AML-193 (cell line): ENCODE measurements at regions not wholly inside any gene's neighbourhood (a gene's known extent, or its start where the extent isn't known, plus 50 kb on each side); places are given as distances from the start of the nearest gene placed in this dataset.
"Not testable (repeated sequence)": the region's sequence is repeated elsewhere in the genome, so short reads cannot be mapped to it uniquely, and the experiment has no call there.

Source experiments
- DNase-seq, 2 experiments: peaks; one replicate each; lab custom pipeline; 2025; lab: John Stamatoyannopoulos, UW

- DNase-seq: no peak
Observed at GRCh38 chr10:33067917-33068316, 109.9 kb upstream of the ITGB1 start.

- DNase-seq: no peak
Observed at GRCh38 chr10:33067481-33067880, 109.5 kb upstream of the ITGB1 start.

- DNase-seq: no peak
Observed at GRCh38 chr10:33066558-33067236, 108.7 kb upstream of the ITGB1 start.

GRCh38 chr10:33065111-33065510, 107.1 kb upstream of the ITGB1 start:
- no peak for DNase-seq

GRCh38 chr10:33064706-33065105, 106.7 kb upstream of the ITGB1 start:
- DNase-seq: no peak

GRCh38 chr10:33057620-33058019, 99.6 kb upstream of the ITGB1 start:
- DNase-seq: no peak

- no peak for DNase-seq
Observed at GRCh38 chr10:33056828-33057596, 99.0 kb upstream of the ITGB1 start.

GRCh38 chr10:33055625-33056024, 97.6 kb upstream of the ITGB1 start:
- no peak for DNase-seq

GRCh38 chr10:33052915-33053810, 95.1 kb upstream of the ITGB1 start:
- DNase-seq: no peak

GRCh38 chr10:33052263-33052875, 94.3 kb upstream of the ITGB1 start:
- DNase-seq: no peak

GRCh38 chr10:33049963-33050920, 92.2 kb upstream of the ITGB1 start:
- DNase-seq: not testable (repeated sequence)

- DNase-seq: no peak
Observed at GRCh38 chr10:33048223-33048622, 90.2 kb upstream of the ITGB1 start.

GRCh38 chr10:33047655-33048054, 89.6 kb upstream of the ITGB1 start:
- DNase-seq: no peak

- no peak for DNase-seq
Observed at GRCh38 chr10:33046792-33047191, 88.8 kb upstream of the ITGB1 start.

GRCh38 chr10:33045421-33045820, 87.4 kb upstream of the ITGB1 start:
- DNase-seq: no peak

GRCh38 chr10:33042565-33042964, 84.5 kb upstream of the ITGB1 start:
- no peak for DNase-seq

GRCh38 chr10:33041783-33042437, 83.9 kb upstream of the ITGB1 start:
- DNase-seq: no peak

- no peak for DNase-seq
Observed at GRCh38 chr10:33040436-33040835, 82.4 kb upstream of the ITGB1 start.

GRCh38 chr10:33039181-33039580, 81.2 kb upstream of the ITGB1 start:
- no peak for DNase-seq

GRCh38 chr10:33038672-33039071, 80.6 kb upstream of the ITGB1 start:
- no peak for DNase-seq
